ENCODE measurements at regions not wholly inside any gene's neighbourhood (a gene's known extent, or its start where the extent isn't known, plus 50 kb on each side); places are given as distances from the start of the nearest gene placed in this dataset.

DNA sequence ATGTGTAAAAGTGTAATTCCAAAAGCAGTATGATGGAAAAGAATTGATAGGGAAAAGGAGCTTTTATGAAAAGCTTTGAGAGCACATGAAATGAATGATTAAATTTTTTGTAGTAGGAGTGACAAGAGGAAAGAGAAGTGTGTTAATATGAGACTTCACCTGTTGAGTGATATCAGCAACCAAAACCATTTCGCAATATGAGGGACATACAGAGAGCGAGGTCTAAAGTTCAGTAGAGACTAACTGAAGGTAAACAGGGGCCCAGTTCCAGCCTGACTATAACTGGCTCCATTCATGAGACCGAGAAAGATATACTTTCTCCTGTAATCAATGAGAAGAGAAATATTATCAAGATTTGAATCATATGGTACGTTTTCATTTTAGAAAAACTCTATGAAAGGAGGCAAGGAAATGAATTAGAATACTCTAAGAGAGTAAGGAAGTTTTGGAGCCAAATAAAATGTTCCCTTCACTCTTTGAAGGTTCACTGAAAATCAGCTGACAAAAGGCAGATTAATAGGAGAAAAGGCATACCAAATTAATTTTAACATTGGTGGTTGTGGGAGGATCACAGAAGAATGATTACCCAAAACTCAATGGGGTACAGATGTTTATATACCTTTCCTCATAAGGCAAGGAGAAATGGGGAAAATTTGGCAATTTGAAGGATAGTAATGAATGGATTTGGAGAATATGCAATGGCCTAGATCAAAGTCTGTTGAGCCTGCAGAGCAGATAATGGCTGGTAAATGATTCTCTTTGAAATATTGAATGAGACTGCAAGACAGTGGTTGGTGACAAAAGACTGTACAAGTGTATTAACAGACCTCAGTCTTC lies 932.2 kb downstream of the TDRD15 start (continued):
- TF ChIP-seq, protein P1, sequence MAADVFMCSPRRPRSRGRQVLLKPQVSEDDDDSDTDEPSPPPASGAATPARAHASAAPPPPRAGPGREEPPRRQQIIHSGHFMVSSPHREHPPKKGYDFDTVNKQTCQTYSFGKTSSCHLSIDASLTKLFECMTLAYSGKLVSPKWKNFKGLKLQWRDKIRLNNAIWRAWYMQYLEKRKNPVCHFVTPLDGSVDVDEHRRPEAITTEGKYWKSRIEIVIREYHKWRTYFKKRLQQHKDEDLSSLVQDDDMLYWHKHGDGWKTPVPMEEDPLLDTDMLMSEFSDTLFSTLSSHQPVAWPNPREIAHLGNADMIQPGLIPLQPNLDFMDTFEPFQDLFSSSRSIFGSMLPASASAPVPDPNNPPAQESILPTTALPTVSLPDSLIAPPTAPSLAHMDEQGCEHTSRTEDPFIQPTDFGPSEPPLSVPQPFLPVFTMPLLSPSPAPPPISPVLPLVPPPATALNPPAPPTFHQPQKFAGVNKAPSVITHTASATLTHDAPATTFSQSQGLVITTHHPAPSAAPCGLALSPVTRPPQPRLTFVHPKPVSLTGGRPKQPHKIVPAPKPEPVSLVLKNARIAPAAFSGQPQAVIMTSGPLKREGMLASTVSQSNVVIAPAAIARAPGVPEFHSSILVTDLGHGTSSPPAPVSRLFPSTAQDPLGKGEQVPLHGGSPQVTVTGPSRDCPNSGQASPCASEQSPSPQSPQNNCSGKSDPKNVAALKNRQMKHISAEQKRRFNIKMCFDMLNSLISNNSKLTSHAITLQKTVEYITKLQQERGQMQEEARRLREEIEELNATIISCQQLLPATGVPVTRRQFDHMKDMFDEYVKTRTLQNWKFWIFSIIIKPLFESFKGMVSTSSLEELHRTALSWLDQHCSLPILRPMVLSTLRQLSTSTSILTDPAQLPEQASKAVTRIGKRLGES (CRISPR knock-in tag; IDR thresholded peaks at IDR 0.05; ENCODE audit: borderline replicate concordance): no peak
- TF ChIP-seq MTA1 (CRISPR knock-in tag; IDR thresholded peaks at IDR 0.05; ENCODE audit: borderline replicate concordance): no peak
- peak; percentile 42; the same call in 1 of the 2 replicates for TF ChIP-seq RAD21 (CRISPR knock-in tag; IDR thresholded peaks at IDR 0.05)
- no peak for TF ChIP-seq SP2 (CRISPR knock-in tag; IDR thresholded peaks at IDR 0.05)
- peak; percentile 80 for TF ChIP-seq MED1 (CRISPR knock-in tag; IDR thresholded peaks at IDR 0.05)
- TF ChIP-seq THAP11 (CRISPR knock-in tag; IDR thresholded peaks at IDR 0.05): peak; percentile 69
- TF ChIP-seq ZNF441 (CRISPR knock-in tag; IDR thresholded peaks at IDR 0.05; ENCODE audit: borderline replicate concordance): no peak
- peak; percentile 62; the same call in 1 of the 2 replicates for TF ChIP-seq ZNF205 (CRISPR knock-in tag; IDR thresholded peaks at IDR 0.05)
- TF ChIP-seq ZNF614 (CRISPR knock-in tag; IDR thresholded peaks at IDR 0.05; ENCODE audit: borderline replicate concordance): peak; percentile 99
- TF ChIP-seq TCF7L2 (IDR thresholded peaks at IDR 0.05; ENCODE audit: low read depth, low read length): no peak
- no peak for TF ChIP-seq DBP (CRISPR knock-in tag; IDR thresholded peaks at IDR 0.05; ENCODE audit: not compliant biosample characterization)
- TF ChIP-seq TOPORS (CRISPR knock-in tag; IDR thresholded peaks at IDR 0.05): no peak
- peak; percentile 99 for TF ChIP-seq CEBPG (CRISPR knock-in tag; IDR thresholded peaks at IDR 0.05)
- no peak for TF ChIP-seq CREB1 (IDR thresholded peaks at IDR 0.05)
- peak; percentile 69 for TF ChIP-seq CREB1 (CRISPR knock-in tag; IDR thresholded peaks at IDR 0.05)
- TF ChIP-seq RORA (CRISPR knock-in tag; IDR thresholded peaks at IDR 0.05): 0 out of 2 replicates have a peak, but pooled peaks have one; percentile 35
- peak; percentile 95 for TF ChIP-seq POGZ (CRISPR knock-in tag; IDR thresholded peaks at IDR 0.05)
- TF ChIP-seq ZNF674 (CRISPR knock-in tag; IDR thresholded peaks at IDR 0.05; ENCODE audit: low read depth): no peak
- TF ChIP-seq ZSCAN9 (CRISPR knock-in tag; IDR thresholded peaks at IDR 0.05; ENCODE audit: borderline replicate concordance): peak; percentile 81; the same call in 1 of the 2 replicates
- TF ChIP-seq SRY (CRISPR knock-in tag; IDR thresholded peaks at IDR 0.05): no peak; the same call in 1 of the 2 replicates
- TF ChIP-seq ARID5B (CRISPR knock-in tag; IDR thresholded peaks at IDR 0.05): peak; percentile 98
- peak; percentile 87 for TF ChIP-seq ELF3 (CRISPR knock-in tag; IDR thresholded peaks at IDR 0.05)

Measured in HepG2 (cell line).